MG63 (cell line): ENCODE measurements at regions not wholly inside any gene's neighbourhood (a gene's known extent, or its start where the extent isn't known, plus 50 kb on each side); places are given as distances from the start of the nearest gene placed in this dataset.
"Not testable (repeated sequence)": the region's sequence is repeated elsewhere in the genome, so short reads cannot be mapped to it uniquely, and the experiment has no call there.

ENCODE experiments used
- DNase-seq: peaks from one replicate; pipeline ENCODE4 v3.0.0-alpha.2; 2020
- H3K27me3 ChIP-seq: fragments of 250-450 bp; sonication (Bioruptor Pico); 2 replicates; pipeline ENCODE4 v1.5.1; 2020; ENCODE audit warnings: mild to moderate bottlenecking, moderate library complexity
- H3K36me3 ChIP-seq: fragments of 250-450 bp; sonication (Bioruptor Pico); 2 replicates; pipeline ENCODE4 v1.5.1; 2020; ENCODE audit warnings: mild to moderate bottlenecking, moderate library complexity
- H3K4me3 ChIP-seq: fragments of 250-450 bp; sonication (Bioruptor Pico); 2 replicates; pipeline ENCODE4 v1.5.1; 2020; ENCODE audit warnings: mild to moderate bottlenecking, moderate library complexity
- H3K9me3 ChIP-seq: fragments of 250-450 bp; sonication (Bioruptor Pico); 2 replicates; pipeline ENCODE4 v1.5.1; 2020; ENCODE audit warnings: mild to moderate bottlenecking, moderate library complexity

- H3K9me3 ChIP-seq, result no peaks in the 10 kb centered on the region
- no peaks in the 10 kb centered on the region for H3K36me3 ChIP-seq
- DNase-seq, result no peak
- no peak overlapping the region for H3K4me3 ChIP-seq
- no peaks in the 10 kb centered on the region for H3K27me3 ChIP-seq
Measured at GRCh38 chr6:5860849-5861248, 145.9 kb downstream of the NRN1 start.

GRCh38 chr6:5855787-5856470 lies 150.8 kb downstream of the NRN1 start:
- Histone ChIP-seq H3K27me3 (no peaks in the 10 kb centered on the region), H3K9me3 (no peaks in the 10 kb centered on the region), H3K4me3 (no peak overlapping the region), H3K36me3 (no peaks in the 10 kb centered on the region)
- DNase-seq, result no peak

GRCh38 chr6:5854899-5855298 lies 151.8 kb downstream of the NRN1 start:
- H3K27me3 ChIP-seq, result no peaks in the 10 kb centered on the region
- no peak for DNase-seq
- no peak overlapping the region for H3K4me3 ChIP-seq
- no peaks in the 10 kb centered on the region for H3K9me3 ChIP-seq
- no peaks in the 10 kb centered on the region for H3K36me3 ChIP-seq

- no peaks in the 10 kb centered on the region for H3K9me3 ChIP-seq
- DNase-seq, result no peak
- H3K4me3 ChIP-seq, result no peak overlapping the region
- H3K27me3 ChIP-seq, result no peaks in the 10 kb centered on the region
- no peaks in the 10 kb centered on the region for H3K36me3 ChIP-seq
Measured at GRCh38 chr6:5851261-5851757, 155.4 kb downstream of the NRN1 start.

DNA sequence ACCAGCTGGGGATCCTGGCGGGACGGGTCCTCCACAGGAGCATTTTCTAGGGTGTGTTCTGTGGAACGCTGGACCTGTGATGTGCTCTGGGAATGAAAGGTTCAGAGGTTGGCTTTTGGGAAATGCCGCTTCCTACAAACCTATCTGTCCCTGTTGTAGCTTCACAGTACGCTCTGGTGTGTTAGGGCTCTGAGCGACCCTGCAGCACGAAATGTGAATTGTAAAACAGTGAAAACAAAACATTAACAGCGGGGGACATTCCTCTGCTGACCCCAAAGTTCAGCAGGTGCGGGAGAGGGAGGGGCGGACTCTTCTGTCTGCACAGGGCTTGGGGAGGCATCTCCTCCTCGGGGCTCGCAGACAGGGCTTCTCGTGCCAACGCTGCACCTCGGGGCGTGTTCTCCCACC lies 155.9 kb downstream of the NRN1 start:
- no peak overlapping the region for H3K4me3 ChIP-seq
- no peaks in the 10 kb centered on the region for H3K9me3 ChIP-seq
- DNase-seq, result no peak
- H3K27me3 ChIP-seq, result no peaks in the 10 kb centered on the region
- no peaks in the 10 kb centered on the region for H3K36me3 ChIP-seq

DNA sequence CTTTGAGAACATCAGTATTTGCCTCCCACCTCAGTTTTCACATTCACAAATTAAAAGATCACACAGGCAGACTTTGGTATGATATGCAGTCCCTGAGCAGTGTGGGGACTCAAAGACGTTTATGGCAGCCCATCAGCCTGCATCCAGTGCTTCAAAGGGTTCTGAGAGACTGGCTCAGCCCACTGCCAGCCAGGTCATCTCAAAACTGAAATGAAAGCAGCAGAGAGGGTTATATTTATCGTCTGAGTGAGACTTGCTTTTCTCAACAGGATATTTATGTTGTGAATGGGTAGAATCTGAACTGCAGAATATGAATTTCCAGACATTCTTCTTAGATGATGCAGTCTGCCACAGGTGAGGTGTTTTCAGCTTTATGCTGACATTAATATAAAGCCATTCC lies 159.8 kb downstream of the NRN1 start:
- H3K36me3 ChIP-seq, result no peaks in the 10 kb centered on the region
- H3K27me3 ChIP-seq, result no peaks in the 10 kb centered on the region
- DNase-seq, result no peak
- no peak overlapping the region for H3K4me3 ChIP-seq
- H3K9me3 ChIP-seq, result no peaks in the 10 kb centered on the region

DNA sequence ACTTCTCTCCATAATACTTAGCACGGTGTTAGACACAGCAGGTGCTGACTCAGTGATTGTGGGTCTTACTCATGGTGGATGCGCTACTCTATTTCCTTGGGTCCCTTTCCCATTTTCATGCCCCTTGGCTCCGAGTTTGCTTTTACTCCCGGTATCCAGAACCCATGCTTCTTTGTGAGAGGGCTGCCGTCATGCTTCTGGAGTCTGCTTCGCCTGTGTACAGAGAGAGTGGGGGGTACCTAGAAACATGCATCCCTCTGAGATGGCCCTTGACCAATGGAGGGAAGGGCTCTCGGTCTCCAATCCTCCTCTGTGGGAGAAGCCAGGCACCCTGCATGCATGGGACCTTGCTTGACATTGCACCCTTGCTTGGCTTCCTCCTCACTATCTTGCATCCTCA lies 160.4 kb downstream of the NRN1 start:
- no peak overlapping the region for H3K4me3 ChIP-seq
- no peak for DNase-seq
- no peaks in the 10 kb centered on the region for H3K27me3 ChIP-seq

GRCh38 chr6:5843078-5843477 lies 163.6 kb downstream of the NRN1 start:
- Histone ChIP-seq H3K27me3 (no peaks in the 10 kb centered on the region), H3K4me3 (no peak overlapping the region), H3K36me3 (no peaks in the 10 kb centered on the region), H3K9me3 (no peaks in the 10 kb centered on the region)
- DNase-seq, result no peak

More for the DNA sequence above, 160.4 kb downstream of the NRN1 start:
- Histone ChIP-seq H3K36me3 (no peaks in the 10 kb centered on the region), H3K9me3 (no peaks in the 10 kb centered on the region)

GRCh38 chr6:5840734-5841390 lies 165.9 kb downstream of the NRN1 start:
- DNase-seq, result no peak
- Histone ChIP-seq H3K27me3 (no peaks in the 10 kb centered on the region), H3K4me3 (no peak overlapping the region), H3K9me3 (no peaks in the 10 kb centered on the region), H3K36me3 (no peaks in the 10 kb centered on the region)

- Histone ChIP-seq H3K9me3 (no peaks in the 10 kb centered on the region), H3K4me3 (no peak overlapping the region), H3K27me3 (no peaks in the 10 kb centered on the region), H3K36me3 (no peaks in the 10 kb centered on the region)
- no peak for DNase-seq
Measured at GRCh38 chr6:5838656-5839396, 167.9 kb downstream of the NRN1 start.

DNA sequence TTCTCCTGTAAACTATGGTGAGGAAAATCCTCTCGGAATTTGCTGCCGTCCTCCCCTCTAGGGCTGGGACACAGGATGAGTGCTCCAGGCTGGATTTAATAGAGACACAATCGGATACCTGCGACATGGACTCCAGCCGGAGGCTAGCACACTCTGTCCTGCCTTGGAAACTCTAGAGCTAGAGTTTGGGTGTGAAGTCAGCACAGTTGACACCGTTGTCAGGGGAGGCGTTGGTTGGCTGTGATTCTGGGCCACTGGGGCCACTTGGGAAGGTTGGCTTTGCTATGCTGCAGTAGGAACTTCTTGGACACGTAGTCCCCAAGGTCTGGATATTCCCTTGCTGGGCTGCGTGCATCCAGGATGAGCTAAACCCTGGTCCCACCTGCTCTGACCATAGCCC lies 169.4 kb downstream of the NRN1 start:
- DNase-seq, result no peak
- no peaks in the 10 kb centered on the region for H3K27me3 ChIP-seq
- H3K4me3 ChIP-seq, result no peak overlapping the region
- no peaks in the 10 kb centered on the region for H3K9me3 ChIP-seq
- H3K36me3 ChIP-seq, result no peaks in the 10 kb centered on the region

GRCh38 chr6:5836597-5836996 lies 170.1 kb downstream of the NRN1 start:
- DNase-seq, H3K27me3 ChIP-seq, H3K9me3 ChIP-seq, H3K36me3 ChIP-seq, H3K4me3 ChIP-seq: not testable (repeated sequence)

DNA sequence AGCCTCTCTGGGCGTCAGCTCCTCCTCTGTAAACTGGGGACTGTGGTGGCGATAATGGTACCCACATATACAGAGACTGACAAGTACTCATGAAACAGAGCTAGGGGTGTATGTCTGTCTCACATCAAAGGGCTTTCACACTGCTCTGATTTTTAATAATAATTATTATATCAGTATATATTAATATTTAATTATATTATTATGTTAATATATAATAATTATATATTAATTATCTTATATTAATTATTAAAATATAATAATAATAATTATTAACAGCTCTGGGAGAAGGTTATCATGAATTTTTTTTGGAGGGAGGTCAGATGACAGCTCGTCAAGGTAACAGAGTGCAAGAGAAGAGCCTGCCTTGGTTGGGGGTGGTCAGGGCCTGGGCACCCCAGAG lies 173.6 kb downstream of the NRN1 start:
- H3K27me3 ChIP-seq, result no peaks in the 10 kb centered on the region
- no peaks in the 10 kb centered on the region for H3K9me3 ChIP-seq
- H3K4me3 ChIP-seq, result no peak overlapping the region
- no peaks in the 10 kb centered on the region for H3K36me3 ChIP-seq
- no peak for DNase-seq

DNA sequence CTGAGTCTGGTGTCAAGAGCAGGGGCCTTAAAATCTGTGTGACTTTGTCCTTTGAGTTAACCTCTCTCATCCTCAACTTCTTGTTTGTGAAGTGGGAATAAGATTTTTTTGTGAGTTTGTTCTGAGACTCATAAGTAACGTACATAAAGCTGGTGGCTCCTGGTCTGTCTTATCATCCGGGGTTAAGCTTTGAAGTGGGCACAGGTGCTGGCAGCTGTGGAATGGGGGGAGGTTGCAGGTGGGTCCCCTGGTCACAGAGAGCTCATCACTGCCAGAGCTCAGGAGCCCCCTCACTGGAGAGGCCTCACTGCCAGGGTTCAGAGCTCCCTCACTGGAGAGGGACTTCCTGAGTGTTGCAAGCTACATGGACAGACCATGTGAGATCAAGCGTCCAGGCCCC lies 174.1 kb downstream of the NRN1 start:
- H3K36me3 ChIP-seq, result no peaks in the 10 kb centered on the region
- H3K27me3 ChIP-seq, result no peaks in the 10 kb centered on the region
- no peak overlapping the region for H3K4me3 ChIP-seq
- DNase-seq, result no peak
- no peaks in the 10 kb centered on the region for H3K9me3 ChIP-seq

DNA sequence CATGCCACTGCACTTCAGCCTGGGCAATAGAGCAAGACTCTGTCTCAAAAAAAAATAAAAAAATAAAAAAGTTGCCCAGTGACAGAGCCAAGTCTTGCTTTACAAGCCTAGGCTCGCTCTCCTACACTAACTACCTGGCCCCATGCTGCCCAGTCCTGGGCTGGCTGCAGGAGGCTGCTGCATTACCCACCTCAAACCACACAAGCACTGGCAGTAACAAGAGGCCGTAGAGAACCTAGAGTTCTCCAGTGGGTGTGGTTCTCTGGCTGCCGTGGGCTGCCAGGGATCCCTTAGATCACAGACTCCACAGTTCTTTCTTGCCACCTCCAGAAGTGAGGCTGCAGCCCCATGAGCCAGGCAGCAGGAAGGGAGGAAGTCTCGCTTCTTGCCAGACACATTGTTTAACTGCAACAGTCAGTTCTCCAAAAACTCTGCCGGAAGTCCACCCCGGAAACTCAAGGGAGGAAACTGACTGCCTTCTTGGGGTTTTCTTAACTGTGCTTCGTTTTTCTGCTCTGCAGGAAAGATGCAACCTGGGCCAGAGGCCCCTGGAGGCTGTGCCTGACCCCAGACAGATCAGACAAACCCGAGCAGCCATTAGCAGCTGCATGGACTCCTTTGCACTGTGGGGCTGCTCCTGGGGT lies 175.4 kb downstream of the NRN1 start:
- H3K9me3 ChIP-seq, H3K27me3 ChIP-seq, DNase-seq, H3K4me3 ChIP-seq, H3K36me3 ChIP-seq: not testable (repeated sequence)

- H3K9me3 ChIP-seq, result no peaks in the 10 kb centered on the region
- no peak for DNase-seq
- H3K4me3 ChIP-seq, result no peak overlapping the region
- H3K27me3 ChIP-seq, result no peaks in the 10 kb centered on the region
- H3K36me3 ChIP-seq, result no peaks in the 10 kb centered on the region
Measured at GRCh38 chr6:5828296-5828695, 178.4 kb downstream of the NRN1 start.
